ENCODE measurements at regions not wholly inside any gene's neighbourhood (a gene's known extent, or its start where the extent isn't known, plus 50 kb on each side); places are given as distances from the start of the nearest gene placed in this dataset.

GRCh38 chr6:43914272-43915147, 144.5 kb downstream of the VEGFA start:
- DNase-seq: peak; percentile 36

DNA sequence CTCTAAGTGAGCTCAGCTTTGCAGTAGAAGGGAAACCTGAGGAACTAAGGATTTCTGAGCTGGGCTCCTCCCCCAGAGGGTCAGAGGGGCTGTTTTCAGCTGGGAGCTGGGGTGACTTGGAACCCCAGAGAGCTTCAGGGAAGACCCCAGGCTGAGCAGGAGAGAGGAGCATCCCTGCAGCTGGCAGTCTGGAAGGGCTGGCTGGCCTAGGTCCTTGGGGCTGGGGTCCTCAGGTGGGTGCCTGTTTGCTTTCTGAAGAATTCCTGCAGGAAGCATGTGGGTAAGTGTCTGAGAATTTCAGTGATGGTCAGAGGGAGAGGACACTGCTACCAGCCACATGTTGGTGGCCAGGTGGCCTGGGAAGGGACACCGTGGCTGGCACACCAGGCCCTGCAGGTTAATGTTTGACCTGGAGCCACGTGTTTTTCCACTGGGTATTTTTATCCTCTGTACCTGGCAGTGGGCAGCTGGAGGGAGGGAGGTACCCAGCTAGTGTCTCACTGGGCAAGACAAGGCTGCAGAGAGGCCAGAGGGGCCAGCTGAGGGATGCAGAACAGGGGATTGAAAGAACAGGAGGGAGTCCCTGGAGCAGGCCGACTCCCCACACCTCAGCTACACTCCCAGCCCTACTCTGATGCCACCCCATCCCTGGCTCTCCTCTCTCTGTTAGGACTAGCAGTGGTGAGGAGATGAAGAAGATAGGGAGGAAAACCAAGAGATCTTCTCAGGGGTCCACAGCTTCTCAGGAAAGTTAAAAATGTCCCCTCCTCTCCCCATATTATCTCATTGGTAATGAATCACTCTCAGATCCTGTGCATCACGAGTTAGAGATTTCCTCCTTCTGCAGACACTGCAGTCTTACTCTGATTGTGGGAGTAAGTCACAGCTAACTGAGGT, 143.6 kb downstream of the VEGFA start:
- no peak for DNase-seq

DNA sequence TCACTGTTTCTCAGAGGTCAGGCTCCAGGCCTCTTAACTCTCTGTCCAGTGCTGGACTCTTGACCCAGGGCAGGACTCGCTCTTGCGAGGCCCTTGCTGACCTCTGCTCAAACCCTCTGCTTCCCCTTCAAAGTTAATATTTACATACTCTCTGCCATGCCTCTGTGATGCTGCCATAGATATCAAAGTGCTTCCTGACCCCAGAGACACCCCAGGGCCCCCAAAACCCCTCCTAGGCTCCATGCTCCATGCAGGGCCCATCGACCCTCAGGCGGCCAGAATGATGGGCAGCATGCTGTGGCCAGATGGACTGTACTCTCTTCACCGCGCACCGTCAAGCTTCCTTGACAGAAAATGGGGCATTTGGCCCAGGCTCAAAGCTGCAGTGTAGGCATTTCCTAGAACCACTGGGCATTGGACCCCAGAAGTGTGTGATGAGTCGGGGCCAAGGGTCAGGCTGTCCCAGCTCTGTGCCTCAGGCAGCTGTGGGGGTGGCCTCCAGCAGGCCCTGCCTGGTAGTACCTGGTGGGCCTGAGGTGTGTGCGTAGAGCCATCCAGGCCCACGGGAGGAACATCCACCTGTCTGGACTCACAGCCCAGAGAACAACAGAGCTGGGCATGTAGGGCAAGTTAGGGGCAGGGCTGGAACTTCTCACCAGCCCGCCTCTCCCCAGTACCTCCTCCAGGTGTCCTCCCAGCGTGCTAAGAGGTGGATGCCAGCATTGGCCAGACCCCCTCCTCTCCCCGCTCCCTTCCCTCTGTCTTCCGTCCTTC, 142.8 kb downstream of the VEGFA start:
- no peak for DNase-seq

- no peak for DNase-seq
These were observed 142.1 kb downstream of the VEGFA start for GRCh38 chr6:43912116-43912577.

DNA sequence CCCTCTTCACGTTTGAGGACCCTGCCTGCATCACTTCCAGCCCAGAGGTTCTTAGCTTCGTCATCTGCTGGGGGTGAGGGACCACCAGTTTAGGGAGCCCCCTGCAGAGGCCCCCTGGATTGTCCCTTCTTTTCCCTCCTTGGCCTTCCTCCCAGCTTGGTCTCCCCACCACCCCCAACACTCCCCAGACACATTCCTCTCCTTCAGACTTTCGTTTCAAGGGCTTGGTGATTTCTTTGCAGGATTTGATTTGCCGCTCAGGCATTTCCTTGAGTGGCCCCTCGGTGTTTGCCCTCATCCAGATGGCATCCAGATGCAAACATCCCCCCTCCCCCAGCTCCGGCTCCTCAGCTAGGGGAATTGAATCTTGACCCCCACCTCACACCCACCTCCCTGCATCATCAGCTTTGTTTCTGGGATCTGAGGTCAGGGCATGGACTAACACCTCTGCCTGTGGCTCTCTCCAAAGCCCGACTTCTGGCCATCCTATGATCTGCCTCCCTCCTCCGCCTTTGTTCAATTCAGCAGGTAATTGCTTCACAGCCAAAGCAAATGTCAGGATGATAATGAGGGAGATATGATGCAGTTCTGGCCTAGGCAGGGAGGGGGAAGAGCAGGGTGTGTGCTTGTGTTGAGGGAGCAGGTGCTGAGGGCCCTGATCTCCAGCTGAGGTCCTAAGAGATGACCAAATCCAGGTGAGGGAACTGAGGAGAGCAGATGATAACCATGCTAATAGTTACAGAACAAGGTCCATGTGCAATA, 141.5 kb downstream of the VEGFA start:
- no peak for DNase-seq

DNA sequence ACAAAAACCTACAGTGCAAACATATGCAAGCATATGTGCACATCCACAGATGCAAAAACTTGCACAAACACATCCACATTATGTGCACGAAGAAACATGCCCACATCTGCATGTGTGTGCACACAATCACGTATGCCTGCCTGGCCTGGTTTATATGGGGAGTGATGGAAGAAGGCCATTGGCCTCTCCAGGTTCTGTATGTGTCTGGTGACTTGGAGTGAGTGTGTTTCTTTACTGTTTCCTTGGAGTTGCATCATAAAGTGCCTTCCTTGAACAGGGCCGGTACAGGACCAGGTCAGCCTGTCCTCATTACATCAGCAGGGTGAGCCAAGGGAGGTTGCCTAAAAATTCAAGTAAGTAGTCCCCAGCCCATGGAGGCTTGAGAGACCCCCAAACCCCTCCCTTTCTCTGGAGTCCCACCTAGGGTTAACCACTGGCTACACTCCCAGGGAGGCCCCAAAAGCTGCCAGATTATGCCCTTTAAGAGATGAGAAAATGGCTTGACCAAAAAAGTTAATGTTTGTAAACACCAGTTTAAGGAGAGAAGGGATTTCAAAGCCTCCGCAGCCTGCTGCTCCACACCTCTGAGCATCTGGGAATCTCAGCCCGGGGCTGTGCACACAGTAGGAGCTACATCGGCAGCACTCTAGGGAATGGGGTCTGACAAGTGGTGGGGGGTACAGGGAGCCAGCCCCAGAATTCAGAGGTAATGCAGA, 140.8 kb downstream of the VEGFA start:
- no peak for DNase-seq

- DNase-seq: no peak
These were observed 140.2 kb downstream of the VEGFA start for GRCh38 chr6:43910149-43910637.

GRCh38 chr6:43909474-43910148, 139.6 kb downstream of the VEGFA start:
- DNase-seq: no peak

DNA sequence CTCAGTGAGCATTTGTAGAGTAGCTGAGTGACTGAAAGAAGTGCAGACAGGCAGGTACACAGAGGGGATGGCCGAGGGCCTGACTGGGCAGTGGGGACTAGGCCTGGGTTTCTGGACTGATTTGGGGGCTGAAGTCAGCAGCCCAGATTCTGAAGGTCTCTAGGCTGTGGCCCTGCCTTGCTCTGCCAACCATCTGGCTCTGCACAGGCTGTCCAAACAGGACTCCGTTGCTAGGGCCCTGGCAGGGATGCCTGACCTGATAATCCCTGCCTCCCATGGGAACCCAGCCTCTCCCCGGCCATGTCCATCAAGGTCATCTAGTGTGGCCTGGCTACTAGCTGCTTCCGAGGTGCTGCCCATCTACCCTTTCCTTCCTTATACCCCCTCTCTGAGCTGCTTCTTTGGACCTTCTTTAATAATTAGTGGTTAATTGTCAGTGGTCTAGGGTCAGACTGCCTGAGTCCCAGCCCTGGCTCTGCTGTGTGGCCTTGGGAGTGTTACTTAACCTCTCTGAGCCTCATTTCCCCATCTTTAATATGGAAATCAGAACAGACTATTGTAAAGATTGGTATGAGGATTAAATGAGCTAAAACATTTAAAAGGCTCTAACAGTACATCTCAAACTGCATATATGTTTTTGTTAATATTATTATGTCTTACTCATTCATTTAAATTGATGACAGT, 137.9 kb downstream of the VEGFA start:
- DNase-seq: no peak

- no peak for DNase-seq
These were observed 137.3 kb downstream of the VEGFA start for GRCh38 chr6:43907312-43907711.

- DNase-seq: no peak
These were observed 134.5 kb downstream of the VEGFA start for GRCh38 chr6:43904311-43905123.

GRCh38 chr6:43903739-43904290, 133.8 kb downstream of the VEGFA start:
- DNase-seq: no peak

DNA sequence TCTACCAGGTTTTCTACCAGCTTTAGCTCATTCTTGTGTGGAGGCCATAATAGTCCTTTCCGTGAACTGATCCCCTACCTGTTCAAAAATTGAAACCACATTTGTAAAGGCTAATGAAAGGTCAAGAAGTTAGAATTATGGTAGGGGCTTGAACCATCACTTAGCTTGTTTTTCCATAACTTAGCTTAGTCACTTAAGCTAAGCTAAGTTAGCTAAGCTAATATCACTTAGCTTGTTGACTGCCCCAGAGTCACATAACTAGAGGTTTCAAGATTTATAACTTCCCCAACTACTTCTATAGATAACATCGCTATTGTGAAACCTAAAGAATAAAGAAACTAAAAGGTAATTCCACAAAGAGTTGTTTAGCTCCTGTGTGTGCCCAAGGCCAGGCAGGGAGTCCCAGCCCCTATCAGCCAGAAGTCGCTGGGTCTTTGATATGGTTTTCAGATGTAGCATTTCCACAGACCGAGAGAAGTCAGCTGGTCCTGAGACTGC, 131.8 kb downstream of the VEGFA start:
- no peak for DNase-seq

- DNase-seq: no peak
These were observed 131.1 kb downstream of the VEGFA start for GRCh38 chr6:43900916-43901732.

- DNase-seq: peak; percentile 47
These were observed 130.5 kb downstream of the VEGFA start for GRCh38 chr6:43900560-43900915.

- no peak for DNase-seq
These were observed 129.8 kb downstream of the VEGFA start for GRCh38 chr6:43899830-43900229.

GRCh38 chr6:43898358-43899131, 128.5 kb downstream of the VEGFA start:
- DNase-seq: no peak
